RWPE1 (cell line): ENCODE measurements at regions not wholly inside any gene's neighbourhood (a gene's known extent, or its start where the extent isn't known, plus 50 kb on each side); places are given as distances from the start of the nearest gene placed in this dataset.

ENCODE experiments used
- CTCF ChIA-PET: fragments of 350-600 bp; sonication (Branson Sonifier 250); formaldehyde crosslinking; extraction: SDS; loops from one replicate; lab custom pipeline; 2021; lab: Yijun Ruan, JAX
- POLR2A ChIA-PET: fragments of 400-600 bp; formaldehyde crosslinking; extraction: SDS; loops from one replicate; lab custom pipeline; 2020; ENCODE audit warnings: antibody characterized with exemption; ENCODE audit not compliant: low non-redundant PET; lab: Yijun Ruan, JAX
- DNase-seq: peaks from one replicate; pipeline ENCODE4 v3.0.0; 2012; ENCODE audit warnings: low spot score
- H3K27ac ChIP-seq: fragments of 450-650 bp; 2 replicates; pipeline ENCODE4 v1.5.1; 2017
- TF ChIP-seq, protein P1 (sequence below): fragments of 450-650 bp; conservative IDR thresholded peaks from 2 replicates; pipeline ENCODE4 v1.5.1; 2017; ENCODE audit warnings: low read depth, mild to moderate bottlenecking

DNA sequence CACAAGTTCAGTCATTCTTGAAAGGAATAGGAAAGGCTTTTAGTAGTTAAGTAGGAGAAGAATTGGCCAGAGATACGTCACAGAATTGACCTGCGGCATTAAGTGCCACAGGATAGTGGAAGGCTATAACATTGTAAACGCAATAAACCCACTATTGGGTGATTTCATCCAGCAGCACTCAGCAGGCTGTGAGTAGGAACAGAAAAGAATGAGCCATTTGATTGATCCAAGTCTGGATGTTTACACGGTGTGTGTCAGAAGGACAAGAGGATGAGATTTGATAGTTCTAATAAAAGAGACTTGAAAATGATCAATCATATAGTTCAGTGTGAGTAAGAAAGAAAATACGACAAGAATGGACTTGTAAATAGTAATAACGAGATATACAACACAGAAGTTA is 110.0 kb upstream of the MTAP start:
- no peak for DNase-seq
- H3K27ac ChIP-seq = no peak overlapping the region
- POLR2A ChIA-PET = no interaction called here
- TF ChIP-seq, protein P1, sequence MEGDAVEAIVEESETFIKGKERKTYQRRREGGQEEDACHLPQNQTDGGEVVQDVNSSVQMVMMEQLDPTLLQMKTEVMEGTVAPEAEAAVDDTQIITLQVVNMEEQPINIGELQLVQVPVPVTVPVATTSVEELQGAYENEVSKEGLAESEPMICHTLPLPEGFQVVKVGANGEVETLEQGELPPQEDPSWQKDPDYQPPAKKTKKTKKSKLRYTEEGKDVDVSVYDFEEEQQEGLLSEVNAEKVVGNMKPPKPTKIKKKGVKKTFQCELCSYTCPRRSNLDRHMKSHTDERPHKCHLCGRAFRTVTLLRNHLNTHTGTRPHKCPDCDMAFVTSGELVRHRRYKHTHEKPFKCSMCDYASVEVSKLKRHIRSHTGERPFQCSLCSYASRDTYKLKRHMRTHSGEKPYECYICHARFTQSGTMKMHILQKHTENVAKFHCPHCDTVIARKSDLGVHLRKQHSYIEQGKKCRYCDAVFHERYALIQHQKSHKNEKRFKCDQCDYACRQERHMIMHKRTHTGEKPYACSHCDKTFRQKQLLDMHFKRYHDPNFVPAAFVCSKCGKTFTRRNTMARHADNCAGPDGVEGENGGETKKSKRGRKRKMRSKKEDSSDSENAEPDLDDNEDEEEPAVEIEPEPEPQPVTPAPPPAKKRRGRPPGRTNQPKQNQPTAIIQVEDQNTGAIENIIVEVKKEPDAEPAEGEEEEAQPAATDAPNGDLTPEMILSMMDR = no peak
- CTCF ChIA-PET = no interaction called here

DNA sequence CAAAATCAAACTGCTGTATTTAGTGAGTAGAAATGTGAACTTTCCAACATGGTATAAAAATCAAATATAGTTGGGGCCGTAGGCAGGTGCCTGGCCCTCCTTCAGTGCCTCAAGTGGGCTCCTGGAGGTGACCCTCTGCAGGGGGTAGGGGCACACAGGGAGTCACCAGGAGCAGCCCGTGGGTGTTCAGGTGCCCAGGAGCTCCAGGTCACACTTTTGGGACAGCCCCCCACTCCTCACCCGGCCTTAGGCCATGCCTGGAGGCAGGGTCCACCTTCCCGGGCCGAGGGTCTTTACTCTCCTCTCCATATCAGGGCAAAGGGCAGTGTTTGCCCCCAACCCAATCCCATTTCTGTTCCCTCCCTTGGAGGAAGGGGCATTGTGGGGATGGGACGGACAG is 108.0 kb upstream of the MTAP start:
- ChIA-PET POLR2A (no interaction called here), CTCF (interaction anchor here (0.8 kb wide), 1 partner anchor 90 kb away, joined by 4 read pairs; no protein-coding TSS in a partner anchor)
- H3K27ac ChIP-seq = no peak overlapping the region
- TF ChIP-seq, protein P1 = no peak
- no peak for DNase-seq

DNA sequence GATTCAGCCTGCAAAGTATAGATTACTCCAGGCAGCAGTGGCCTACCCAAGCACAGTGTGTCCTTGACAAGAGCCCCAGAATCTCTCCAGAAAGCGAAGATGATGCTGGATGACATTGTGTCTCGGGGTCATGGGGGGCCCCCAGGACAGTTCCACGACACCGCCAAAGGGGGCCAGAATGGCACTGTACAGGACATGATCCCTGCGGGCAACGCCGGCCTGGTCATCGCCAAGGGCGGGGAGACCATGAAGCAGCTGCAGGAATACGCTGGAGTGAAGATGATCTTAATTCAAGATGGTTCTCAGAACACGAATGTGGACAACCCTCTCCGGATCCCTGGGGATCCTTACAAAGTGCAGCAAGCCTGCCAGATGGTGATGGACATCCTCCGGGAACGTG is 107.0 kb upstream of the MTAP start:
- CTCF ChIA-PET = no interaction called here
- DNase-seq = no peak
- POLR2A ChIA-PET = no interaction called here
- TF ChIP-seq, protein P1 = no peak
- peak overlapping the region; percentile 11 for H3K27ac ChIP-seq

DNA sequence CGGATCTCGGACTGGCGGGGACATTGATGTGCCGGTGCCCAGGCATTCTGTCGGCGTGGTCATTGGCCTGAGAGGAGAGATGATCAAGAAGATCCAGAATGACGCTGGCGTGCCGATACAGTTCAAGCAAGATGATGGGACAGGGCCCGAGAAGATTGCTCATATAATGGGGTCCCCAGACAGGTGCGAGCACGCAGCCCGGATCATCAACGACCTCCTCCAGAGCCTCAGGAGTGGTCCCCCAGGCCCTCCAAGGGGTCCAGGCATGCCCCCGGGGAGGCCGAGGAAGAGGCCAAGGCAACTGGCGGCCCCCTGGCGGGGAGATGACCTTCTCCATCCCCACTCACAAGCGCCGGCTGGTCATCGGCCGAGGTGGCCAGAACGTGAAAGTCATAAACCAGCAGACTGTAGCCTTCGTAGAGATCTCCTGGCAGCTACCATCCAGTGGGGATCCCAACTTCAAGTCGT is 106.5 kb upstream of the MTAP start:
- CTCF ChIA-PET = no interaction called here

DNA sequence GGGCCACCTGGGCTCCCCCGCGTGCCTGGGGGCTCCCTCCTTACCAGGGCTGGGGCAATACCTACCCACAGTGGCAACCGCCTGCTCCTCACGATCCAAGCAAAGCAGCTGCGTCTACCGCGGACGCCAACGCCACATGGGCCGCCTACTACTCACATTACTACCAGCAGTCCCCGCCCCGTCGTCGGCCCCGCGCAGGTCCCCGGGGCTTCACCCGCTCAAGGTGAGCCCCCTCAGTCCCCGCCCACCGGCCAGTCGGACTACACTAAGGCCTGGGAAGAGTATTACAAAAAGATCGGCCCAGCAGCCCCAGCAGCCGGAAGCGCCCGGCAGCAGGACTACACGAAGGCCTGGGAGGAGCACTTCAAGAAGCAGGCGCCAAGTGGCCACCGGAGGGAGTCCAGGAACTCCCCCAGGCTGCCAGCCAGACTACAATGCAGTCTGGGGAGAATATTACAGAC is 106.0 kb upstream of the MTAP start:
- POLR2A ChIA-PET = no interaction called here
- CTCF ChIA-PET = no interaction called here

More for the DNA sequence above, 106.5 kb upstream of the MTAP start:
- peak overlapping the region; percentile 11 for H3K27ac ChIP-seq
- POLR2A ChIA-PET = no interaction called here
- TF ChIP-seq, protein P1 = no peak
- no peak for DNase-seq

DNA sequence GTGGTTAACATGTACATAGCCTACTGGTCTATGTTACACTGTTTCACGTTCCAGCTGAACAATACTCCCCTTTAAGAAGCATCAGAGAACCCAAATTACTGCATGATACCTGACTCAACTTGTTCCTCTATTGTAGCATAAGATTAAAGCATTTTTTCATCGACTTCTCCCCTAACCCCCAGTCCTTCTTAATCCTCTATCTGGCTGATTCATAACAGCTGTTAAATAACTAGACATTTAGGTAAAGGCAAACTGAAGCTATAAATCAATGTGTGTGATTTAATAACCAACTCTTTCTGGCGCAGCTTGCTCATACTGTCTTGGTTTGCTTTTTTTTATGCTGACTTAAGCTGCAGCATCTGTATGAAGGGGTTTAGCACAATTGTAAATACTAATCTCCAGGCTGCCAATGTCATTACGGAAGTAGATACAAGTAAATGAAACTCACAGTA is 94.2 kb upstream of the MTAP start:
- TF ChIP-seq, protein P1 = no peak
- CTCF ChIA-PET = interaction anchor here (0.5 to 1.8 kb wide), 8 partner anchors 18 to 374 kb away, joined by 3 to 6 read pairs (median 3); partner anchors contain the start of gene KLHL9
- no peak overlapping the region for H3K27ac ChIP-seq
- DNase-seq = peak; percentile 44
- POLR2A ChIA-PET = no interaction called here

More for the DNA sequence above, 106.0 kb upstream of the MTAP start:
- DNase-seq = no peak
- TF ChIP-seq, protein P1 = no peak
- peak overlapping the region; percentile 11 for H3K27ac ChIP-seq
